ENCODE measurements at regions not wholly inside any gene's neighbourhood (a gene's known extent, or its start where the extent isn't known, plus 50 kb on each side); places are given as distances from the start of the nearest gene placed in this dataset.

DNA sequence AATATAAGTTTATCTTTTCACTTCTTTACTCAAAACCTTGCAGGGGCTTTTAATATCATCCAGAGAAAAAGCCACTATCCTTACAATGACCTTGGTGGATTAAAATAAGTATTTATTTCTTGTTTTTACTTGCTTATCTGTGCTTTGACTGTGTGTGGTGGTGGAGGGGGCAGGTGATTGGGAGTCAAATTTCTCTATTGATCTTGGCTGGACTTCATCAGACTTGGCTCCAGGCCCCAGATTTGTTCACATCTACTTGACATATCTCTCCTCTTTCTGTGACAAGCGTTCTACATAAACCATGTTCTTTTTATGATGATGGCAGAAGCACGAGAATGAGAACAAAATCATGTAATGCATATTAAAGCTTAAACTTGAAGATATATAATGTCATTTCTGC lies 670.8 kb downstream of the PCDH17 start:
- no peak for DNase-seq
- Mint-ChIP-seq H3K27ac (no peak overlapping the region), H3K4me3 (no peak overlapping the region), H3K36me3 (no peaks in the 10 kb centered on the region), H3K4me1 (no peaks in the 10 kb centered on the region), H3K9me3 (peaks cover 0 to 5% (median 0%) of the 10 kb centered on the region in 8 donors), H3K27me3 (no peaks in the 10 kb centered on the region)
- Histone ChIP-seq H3K27ac (ENCODE audit: low read depth, low read length) (no peak overlapping the region), H3K9me3 (ENCODE audit: control insufficient read depth in 1 of 2, low read length in 2 of 2) (no peaks in the 10 kb centered on the region), H3K4me3 (ENCODE audit: low read length in 2 of 2) (no peak overlapping the region), H3K27me3 (ENCODE audit: insufficient read depth, low read length) (peaks cover 4% of the 10 kb centered on the region), H3K4me1 (ENCODE audit: insufficient read depth, low read length) (no peaks in the 10 kb centered on the region), H3K36me3 (ENCODE audit: insufficient read depth, low read length) (no peaks in the 10 kb centered on the region)
- intact Hi-C loops (cut with micrococcal nuclease): no loop called here
- ChIA-PET CTCF (ENCODE audit: partially characterized antibody) (interaction anchor here (1.5 kb wide), 1 partner anchor 32 kb away, joined by 3 read pairs; no protein-coding TSS in a partner anchor), POLR2A (ENCODE audit: partially characterized antibody) (no interaction called here)

DNA sequence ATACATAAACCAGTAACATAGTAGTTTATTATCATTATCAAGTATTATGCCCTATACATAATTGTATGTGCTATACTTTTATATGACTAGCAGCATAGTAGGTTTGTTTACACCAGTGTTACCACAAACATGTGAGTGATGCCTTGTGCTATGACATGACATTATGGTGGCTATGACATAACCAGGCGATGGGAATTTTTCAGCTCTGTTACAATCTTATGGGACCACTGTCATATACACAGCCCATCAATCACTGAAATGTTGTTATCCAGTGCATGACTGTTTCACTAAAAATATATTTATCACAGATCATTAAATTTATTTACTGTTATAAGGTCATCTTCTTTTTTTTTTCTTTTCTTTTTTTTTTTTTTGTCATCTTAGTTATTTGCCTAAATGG lies 674.5 kb downstream of the PCDH17 start:
- H3K9me3 Mint-ChIP-seq: peaks cover 0 to 4% (median 0%) of the 10 kb centered on the region in 8 donors
- H3K36me3 ChIP-seq (ENCODE audit: insufficient read depth, low read length): no peaks in the 10 kb centered on the region
- peaks cover 4% of the 10 kb centered on the region for H3K27me3 ChIP-seq (ENCODE audit: insufficient read depth, low read length)
- intact Hi-C loops (cut with micrococcal nuclease): no loop called here
- no peak overlapping the region for H3K4me3 Mint-ChIP-seq
- no peaks in the 10 kb centered on the region for H3K27me3 Mint-ChIP-seq
- DNase-seq: no peak
- no peaks in the 10 kb centered on the region for H3K9me3 ChIP-seq (ENCODE audit: control insufficient read depth in 1 of 2, low read length in 2 of 2)
- no peak overlapping the region for H3K4me3 ChIP-seq (ENCODE audit: low read length in 2 of 2)
- CTCF ChIA-PET (ENCODE audit: partially characterized antibody): no interaction called here
- no peaks in the 10 kb centered on the region for H3K4me1 Mint-ChIP-seq
- no peak overlapping the region for H3K27ac ChIP-seq (ENCODE audit: low read depth, low read length)
- no peak overlapping the region for H3K27ac Mint-ChIP-seq
- no peaks in the 10 kb centered on the region for H3K4me1 ChIP-seq (ENCODE audit: insufficient read depth, low read length)
- POLR2A ChIA-PET (ENCODE audit: partially characterized antibody): no interaction called here
- no peaks in the 10 kb centered on the region for H3K36me3 Mint-ChIP-seq

DNA sequence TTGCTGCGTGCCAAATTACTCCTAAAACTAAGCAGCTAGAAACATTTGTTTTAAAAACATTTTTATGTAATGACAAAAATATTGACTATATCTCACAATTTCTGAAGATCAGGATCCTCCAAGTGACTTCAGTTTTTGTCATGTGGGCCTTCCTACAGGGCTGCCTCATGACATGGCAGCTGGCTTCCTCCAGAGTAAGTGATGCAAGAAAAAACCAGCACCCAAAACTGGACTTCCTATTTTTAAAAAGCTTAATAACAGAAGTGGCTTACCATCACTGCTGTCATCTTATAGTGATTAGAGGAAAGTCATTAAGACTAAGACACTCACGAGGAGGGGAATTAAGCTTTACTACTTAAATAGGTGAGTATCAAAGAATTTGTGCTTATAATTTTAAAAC lies 681.7 kb downstream of the PCDH17 start:
- Histone ChIP-seq H3K9me3 (ENCODE audit: control insufficient read depth in 1 of 2, low read length in 2 of 2) (no peaks in the 10 kb centered on the region), H3K4me3 (ENCODE audit: low read length in 2 of 2) (no peak overlapping the region), H3K4me1 (ENCODE audit: insufficient read depth, low read length) (no peaks in the 10 kb centered on the region), H3K27me3 (ENCODE audit: insufficient read depth, low read length) (no peaks in the 10 kb centered on the region), H3K36me3 (ENCODE audit: insufficient read depth, low read length) (no peaks in the 10 kb centered on the region), H3K27ac (ENCODE audit: low read depth, low read length) (no peak overlapping the region)
- H3K27me3 Mint-ChIP-seq: no peaks in the 10 kb centered on the region
- ChIA-PET POLR2A (ENCODE audit: partially characterized antibody) (no interaction called here), CTCF (ENCODE audit: partially characterized antibody) (no interaction called here)
- no peaks in the 10 kb centered on the region for H3K36me3 Mint-ChIP-seq
- H3K4me3 Mint-ChIP-seq: no peak overlapping the region
- H3K27ac Mint-ChIP-seq: no peak overlapping the region
- intact Hi-C loops (cut with micrococcal nuclease): no loop called here
- no peak for DNase-seq
- no peaks in the 10 kb centered on the region for H3K4me1 Mint-ChIP-seq
- peaks cover 0 to 9% (median 4%) of the 10 kb centered on the region in 8 donors for H3K9me3 Mint-ChIP-seq

DNA sequence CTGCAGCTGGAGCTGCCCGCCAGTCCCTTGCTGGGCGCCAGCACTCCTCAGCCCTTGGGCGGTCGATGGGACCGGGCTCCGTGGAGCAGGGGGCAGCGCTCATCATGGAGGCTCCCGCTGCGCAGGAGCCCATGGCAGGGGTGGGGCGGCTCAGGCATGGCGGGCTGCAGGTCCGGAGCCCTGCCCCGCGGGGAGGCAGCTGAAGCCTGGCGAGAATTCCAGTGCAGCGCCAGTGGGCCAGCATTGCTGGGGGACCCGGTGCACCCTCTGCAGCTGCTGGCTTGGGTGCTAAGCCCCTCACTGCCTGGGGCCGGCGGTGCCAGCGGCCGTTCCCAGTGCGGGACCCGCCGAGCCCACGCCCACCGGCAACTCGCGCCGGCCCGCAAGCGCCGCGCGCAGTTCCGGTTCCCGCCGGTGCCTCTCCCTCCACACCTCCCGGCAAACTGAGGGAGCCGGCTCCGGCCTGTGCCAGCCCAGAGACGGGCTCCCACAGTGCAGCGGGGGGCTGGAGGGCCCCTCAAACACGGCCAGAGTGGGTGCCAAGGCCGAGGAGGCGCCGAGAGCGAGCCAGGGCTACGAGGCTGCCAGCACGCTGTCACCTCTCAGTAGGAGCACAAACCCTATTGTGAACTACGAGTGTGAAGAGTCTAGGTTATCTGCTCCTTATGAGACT lies 687.1 kb downstream of the PCDH17 start:
- Histone ChIP-seq H3K27me3 (ENCODE audit: insufficient read depth, low read length) (no peaks in the 10 kb centered on the region), H3K9me3 (ENCODE audit: control insufficient read depth in 1 of 2, low read length in 2 of 2) (no peaks in the 10 kb centered on the region), H3K27ac (ENCODE audit: low read depth, low read length) (no peak overlapping the region), H3K4me3 (ENCODE audit: low read length in 2 of 2) (no peak overlapping the region), H3K4me1 (ENCODE audit: insufficient read depth, low read length) (no peaks in the 10 kb centered on the region), H3K36me3 (ENCODE audit: insufficient read depth, low read length) (no peaks in the 10 kb centered on the region)
- no peak for DNase-seq
- Mint-ChIP-seq H3K36me3 (no peaks in the 10 kb centered on the region), H3K9me3 (peaks cover 0 to 6% (median 4%) of the 10 kb centered on the region in 8 donors), H3K4me3 (no peak overlapping the region), H3K4me1 (no peaks in the 10 kb centered on the region), H3K27me3 (no peaks in the 10 kb centered on the region), H3K27ac (no peak overlapping the region)
- CTCF ChIA-PET (ENCODE audit: partially characterized antibody): no interaction called here
- POLR2A ChIA-PET (ENCODE audit: partially characterized antibody): no interaction called here
- intact Hi-C loops (cut with micrococcal nuclease): no loop called here

DNA sequence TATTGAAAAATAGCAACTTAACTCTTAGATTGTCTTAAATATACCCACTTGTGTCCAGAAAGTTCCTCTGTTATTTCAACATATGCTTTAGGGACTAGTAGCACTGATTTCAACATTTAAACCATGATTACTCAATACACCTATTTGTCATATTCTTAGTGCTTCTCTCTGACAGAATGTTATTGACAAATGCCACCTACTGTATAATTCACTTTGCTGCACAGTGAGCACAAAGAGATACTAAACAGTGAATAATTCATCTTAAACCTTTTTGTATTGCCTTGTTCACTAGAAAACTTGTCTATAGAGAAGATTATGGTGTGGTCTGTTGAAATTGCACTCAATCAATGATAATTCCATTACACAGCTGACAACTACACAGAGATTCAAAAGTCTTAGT lies 692.6 kb downstream of the PCDH17 start:
- Histone ChIP-seq H3K27ac (ENCODE audit: low read depth, low read length) (no peak overlapping the region), H3K27me3 (ENCODE audit: insufficient read depth, low read length) (no peaks in the 10 kb centered on the region), H3K9me3 (ENCODE audit: control insufficient read depth in 1 of 2, low read length in 2 of 2) (no peaks in the 10 kb centered on the region), H3K4me3 (ENCODE audit: low read length in 2 of 2) (no peak overlapping the region), H3K36me3 (ENCODE audit: insufficient read depth, low read length) (no peaks in the 10 kb centered on the region), H3K4me1 (ENCODE audit: insufficient read depth, low read length) (no peaks in the 10 kb centered on the region)
- CTCF ChIA-PET (ENCODE audit: partially characterized antibody): no interaction called here
- no peak overlapping the region for H3K4me3 Mint-ChIP-seq
- DNase-seq: no peak
- H3K27me3 Mint-ChIP-seq: no peaks in the 10 kb centered on the region
- H3K4me1 Mint-ChIP-seq: no peaks in the 10 kb centered on the region
- peaks cover 0 to 3% (median 0%) of the 10 kb centered on the region in 8 donors for H3K9me3 Mint-ChIP-seq
- no peak overlapping the region for H3K27ac Mint-ChIP-seq
- POLR2A ChIA-PET (ENCODE audit: partially characterized antibody): no interaction called here
- intact Hi-C loops (cut with micrococcal nuclease): no loop called here
- no peaks in the 10 kb centered on the region for H3K36me3 Mint-ChIP-seq

DNA sequence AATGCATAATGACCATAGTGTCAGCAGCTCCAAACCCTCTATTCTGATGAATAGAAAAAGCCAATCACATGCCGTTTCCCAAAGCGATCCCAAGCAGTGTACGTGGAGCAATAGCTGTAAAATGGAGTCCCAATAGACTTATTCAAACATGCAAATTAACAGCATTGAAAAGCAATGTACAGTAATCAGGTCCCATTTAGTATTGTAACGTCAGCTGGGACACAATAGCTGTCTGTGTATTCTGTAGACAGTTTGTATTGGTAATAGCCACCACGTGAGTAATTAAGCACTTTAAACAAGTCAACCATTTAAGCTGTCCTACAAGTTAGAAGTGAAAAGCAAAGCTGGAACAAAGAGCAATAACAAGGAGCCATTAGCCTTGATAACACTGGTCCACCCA lies 698.2 kb downstream of the PCDH17 start:
- H3K36me3 Mint-ChIP-seq: no peaks in the 10 kb centered on the region
- peaks cover 0 to 6% (median 0%) of the 10 kb centered on the region in 8 donors for H3K9me3 Mint-ChIP-seq
- H3K4me3 Mint-ChIP-seq: no peak overlapping the region
- no peaks in the 10 kb centered on the region for H3K36me3 ChIP-seq (ENCODE audit: insufficient read depth, low read length)
- H3K27ac Mint-ChIP-seq: no peak overlapping the region
- H3K27me3 ChIP-seq (ENCODE audit: insufficient read depth, low read length): no peaks in the 10 kb centered on the region
- H3K4me1 ChIP-seq (ENCODE audit: insufficient read depth, low read length): no peaks in the 10 kb centered on the region
- H3K4me3 ChIP-seq (ENCODE audit: low read length in 2 of 2): no peak overlapping the region
- intact Hi-C loops (cut with micrococcal nuclease): no loop called here
- DNase-seq: no peak
- CTCF ChIA-PET (ENCODE audit: partially characterized antibody): no interaction called here
- no peaks in the 10 kb centered on the region for H3K27me3 Mint-ChIP-seq
- POLR2A ChIA-PET (ENCODE audit: partially characterized antibody): no interaction called here
- H3K9me3 ChIP-seq (ENCODE audit: control insufficient read depth in 1 of 2, low read length in 2 of 2): no peaks in the 10 kb centered on the region
- H3K4me1 Mint-ChIP-seq: no peaks in the 10 kb centered on the region
- H3K27ac ChIP-seq (ENCODE audit: low read depth, low read length): no peak overlapping the region

DNA sequence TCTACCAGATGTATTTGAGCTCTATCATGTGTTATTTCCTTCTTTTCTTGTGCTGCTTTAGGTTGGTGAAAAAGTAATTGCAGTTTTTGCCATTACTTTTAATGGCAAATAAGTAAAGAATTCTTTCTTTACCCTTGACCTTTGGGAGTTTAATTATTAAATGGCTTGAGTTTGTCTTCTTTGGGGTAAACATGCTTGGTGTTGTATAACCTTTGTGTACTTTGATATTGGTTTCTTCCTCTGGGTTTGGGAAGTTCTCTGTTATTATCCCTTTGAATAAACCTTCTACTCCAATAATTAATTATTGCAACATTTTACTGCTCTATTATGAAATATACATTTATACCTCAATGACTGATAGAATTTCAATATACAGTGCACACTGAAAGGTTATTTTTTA lies 709.4 kb downstream of the PCDH17 start:
- Histone ChIP-seq H3K36me3 (ENCODE audit: insufficient read depth, low read length) (no peaks in the 10 kb centered on the region), H3K9me3 (ENCODE audit: control insufficient read depth in 1 of 2, low read length in 2 of 2) (no peaks in the 10 kb centered on the region), H3K4me3 (ENCODE audit: low read length in 2 of 2) (no peak overlapping the region), H3K4me1 (ENCODE audit: insufficient read depth, low read length) (no peaks in the 10 kb centered on the region), H3K27ac (ENCODE audit: low read depth, low read length) (no peak overlapping the region), H3K27me3 (ENCODE audit: insufficient read depth, low read length) (no peaks in the 10 kb centered on the region)
- intact Hi-C loops (cut with micrococcal nuclease): no loop called here
- H3K9me3 Mint-ChIP-seq: peaks cover 0 to 15% (median 4%) of the 10 kb centered on the region in 8 donors
- no peaks in the 10 kb centered on the region for H3K27me3 Mint-ChIP-seq
- ChIA-PET POLR2A (ENCODE audit: partially characterized antibody) (no interaction called here), CTCF (ENCODE audit: partially characterized antibody) (no interaction called here)
- H3K4me1 Mint-ChIP-seq: no peaks in the 10 kb centered on the region
- H3K27ac Mint-ChIP-seq: no peak overlapping the region
- DNase-seq: no peak
- no peak overlapping the region for H3K4me3 Mint-ChIP-seq
- H3K36me3 Mint-ChIP-seq: no peaks in the 10 kb centered on the region

DNA sequence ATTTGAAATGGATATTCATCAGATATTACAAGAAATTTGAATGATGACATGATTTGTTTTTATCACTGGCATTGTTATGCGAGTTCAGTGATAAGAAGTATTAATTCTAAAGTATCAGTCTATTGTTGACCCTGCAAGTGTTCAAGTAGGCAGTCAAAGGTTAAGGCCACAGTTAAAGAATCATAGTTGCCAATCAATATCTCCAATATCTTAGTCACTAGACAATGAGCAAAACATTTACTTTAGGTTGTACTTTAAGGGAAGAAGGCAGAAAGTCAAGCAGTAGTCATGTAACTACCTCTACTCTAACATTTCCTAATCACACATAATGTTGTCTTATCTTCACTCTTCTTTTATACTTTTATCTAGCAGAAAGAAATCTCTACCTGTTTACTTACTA lies 709.8 kb downstream of the PCDH17 start:
- Histone ChIP-seq H3K4me3 (ENCODE audit: low read length in 2 of 2) (no peak overlapping the region), H3K9me3 (ENCODE audit: control insufficient read depth in 1 of 2, low read length in 2 of 2) (no peaks in the 10 kb centered on the region), H3K27ac (ENCODE audit: low read depth, low read length) (no peak overlapping the region), H3K4me1 (ENCODE audit: insufficient read depth, low read length) (no peaks in the 10 kb centered on the region), H3K36me3 (ENCODE audit: insufficient read depth, low read length) (no peaks in the 10 kb centered on the region), H3K27me3 (ENCODE audit: insufficient read depth, low read length) (no peaks in the 10 kb centered on the region)
- H3K4me1 Mint-ChIP-seq: no peaks in the 10 kb centered on the region
- intact Hi-C loops (cut with micrococcal nuclease): no loop called here
- ChIA-PET POLR2A (ENCODE audit: partially characterized antibody) (no interaction called here), CTCF (ENCODE audit: partially characterized antibody) (no interaction called here)
- H3K27me3 Mint-ChIP-seq: no peaks in the 10 kb centered on the region
- no peak overlapping the region for H3K27ac Mint-ChIP-seq
- H3K36me3 Mint-ChIP-seq: no peaks in the 10 kb centered on the region
- peaks cover 0 to 15% (median 3%) of the 10 kb centered on the region in 8 donors for H3K9me3 Mint-ChIP-seq
- DNase-seq: no peak
- H3K4me3 Mint-ChIP-seq: no peak overlapping the region

Measured in CD4-positive, alpha-beta memory T cell (primary cell).